HCT116 (cell line): ENCODE measurements at regions not wholly inside any gene's neighbourhood (a gene's known extent, or its start where the extent isn't known, plus 50 kb on each side); places are given as distances from the start of the nearest gene placed in this dataset.

Experiments
- ATAC-seq: fragments of 200-7000 bp; cut with Tn5 transposase; 2 replicates; pipeline ENCODE4 v1.9.1; 2020; ENCODE audit warnings: mild to moderate bottlenecking, moderate library complexity
- BruUV-seq: library from RNA; stranded (reverse); fragments of 400-500 nt; replicated peaks from 2 replicates; lab custom pipeline; 2021; lab: Mats Ljungman, UMichigan
- CTCF ChIA-PET: fragments of 300-600 bp; sonication (Branson Sonifier 250); formaldehyde crosslinking; loops from one replicate; lab custom pipeline; 2021; ENCODE audit warnings: antibody characterized with exemption; lab: Charles Lee
- POLR2A ChIA-PET: fragments of 300-600, 350-600 bp; sonication (Branson Sonifier 250); formaldehyde crosslinking; loops from one replicate; lab custom pipeline; 2021; ENCODE audit warnings: antibody characterized with exemption; lab: Charles Lee
- RAD21 ChIA-PET, 2 experiments: fragments of 300-600 bp; sonication (Branson Sonifier 250); formaldehyde crosslinking; loops; one replicate each; lab custom pipeline; 2023; ENCODE audit warnings: low total read pairs in 2 of 2; ENCODE audit not compliant: uncharacterized antibody in 2 of 2, unreplicated experiment in 2 of 2, low non-redundant PET in 1 of 2; lab: Charles Lee
- DNase-seq: peaks from one replicate; pipeline ENCODE4 v3.0.0-alpha.2; 2010; ENCODE audit warnings: low read depth, low spot score
- H2AFZ ChIP-seq: fragments of 200-600 bp; shearing (Covaris generic), sonication (generic); 2 replicates; pipeline ENCODE4 v1.6.1; 2017; ENCODE audit warnings: low read depth, mixed run types, mixed read lengths, antibody characterized with exemption, low read length; ENCODE audit not compliant: poor library complexity, severe bottlenecking
- H3K27ac ChIP-seq: 2 replicates; pipeline ENCODE4 v1.5.1; 2012; ENCODE audit warnings: low read depth, low read length
- H3K27me3 ChIP-seq: fragments of 200-600 bp; sonication (generic); 2 replicates; pipeline ENCODE4 v1.6.1; 2016; ENCODE audit warnings: mixed run types, low read length, mixed read lengths; ENCODE audit not compliant: insufficient read depth
- H3K36me3 ChIP-seq, 2 experiments: fragments of 200-500 bp in 1 of 2; fragments of 200-600 bp in 1 of 2; sonication (Bioruptor generic) in 1 of 2; sonication (generic) in 1 of 2; 2 replicates each; pipeline versions ENCODE4 v1.5.1 to v1.6.1; 2014 to 2016; ENCODE audit warnings: low read length in 2 of 2, inconsistent platforms in 1 of 2, mixed read lengths in 1 of 2, mixed run types in 1 of 2; ENCODE audit not compliant: insufficient read depth in 2 of 2, control insufficient read depth in 1 of 2
- H3K4me1 ChIP-seq, 2 experiments: fragments of 200-600 bp in 1 of 2; sonication (generic) in 1 of 2; 2 replicates each; pipeline versions ENCODE4 v1.5.1 to v1.6.1; 2012 to 2017; ENCODE audit warnings: low read length in 2 of 2, inconsistent platforms in 1 of 2, mild to moderate bottlenecking in 1 of 2, mixed read lengths in 1 of 2, mixed run types in 1 of 2, moderate library complexity in 1 of 2; ENCODE audit not compliant: insufficient read depth in 2 of 2, control insufficient read depth in 1 of 2
- H3K4me2 ChIP-seq: fragments of 200-600 bp; sonication (generic); 2 replicates; pipeline ENCODE4 v1.6.1; 2017; ENCODE audit warnings: mixed run types, low read length, mixed read lengths
- H3K4me3 ChIP-seq, 2 experiments: fragments of 200-600 bp in 1 of 2; sonication (generic) in 1 of 2; replicated peaks in 1 of 2; 2 replicates each; pipeline ENCODE4 v1.5.1; 2011 to 2016; ENCODE audit warnings: low read length in 2 of 2, control low read depth in 1 of 2, low read depth in 1 of 2, mild to moderate bottlenecking in 1 of 2, mixed read lengths in 1 of 2, mixed run types in 1 of 2
- H3K79me2 ChIP-seq: fragments of 200-600 bp; sonication (generic); 2 replicates; pipeline ENCODE4 v1.6.1; 2017; ENCODE audit warnings: mild to moderate bottlenecking, mixed run types, low read length, moderate library complexity, mixed read lengths; ENCODE audit not compliant: insufficient read depth
- H3K9ac ChIP-seq: fragments of 200-600 bp; sonication (generic); 2 replicates; pipeline ENCODE4 v1.6.1; 2016; ENCODE audit warnings: low read length, mixed read lengths
- H3K9me2 ChIP-seq: fragments of 200-600 bp; sonication (generic), shearing (Covaris generic); 2 replicates; pipeline ENCODE4 v1.6.1; 2017; ENCODE audit warnings: mixed run types, mild to moderate bottlenecking, moderate library complexity; ENCODE audit not compliant: insufficient read depth
- H3K9me3 ChIP-seq, 2 experiments: fragments of 200-500 bp in 1 of 2; fragments of 200-600 bp in 1 of 2; sonication (Bioruptor generic) in 1 of 2; sonication (generic) in 1 of 2; 2 replicates each; pipeline ENCODE4 v1.6.1; 2014 to 2017; ENCODE audit warnings: low read length in 2 of 2, mixed read lengths in 2 of 2, inconsistent platforms in 1 of 2, low read depth in 1 of 2, mild to moderate bottlenecking in 1 of 2, mixed run types in 1 of 2, moderate library complexity in 1 of 2; ENCODE audit not compliant: control insufficient read depth in 1 of 2, insufficient read depth in 1 of 2
- H4K20me1 ChIP-seq: fragments of 200-600 bp; sonication (generic), shearing (Covaris generic); 2 replicates; pipeline ENCODE4 v1.6.1; 2017; ENCODE audit warnings: mixed run types, mild to moderate bottlenecking, moderate library complexity; ENCODE audit not compliant: insufficient read depth
- CBX3 ChIP-seq: IDR thresholded peaks from 2 replicates; pipeline ENCODE4 v1.6.1; 2012; ENCODE audit warnings: low read depth
- EGR1 ChIP-seq: IDR thresholded peaks from 2 replicates; pipeline ENCODE4 v1.6.1; 2012; ENCODE audit warnings: low read depth
- ELF1 ChIP-seq: IDR thresholded peaks from 2 replicates; pipeline ENCODE4 v1.6.1; 2012; ENCODE audit warnings: low read depth, borderline replicate concordance
- FOSL1 ChIP-seq: IDR thresholded peaks from 2 replicates; pipeline ENCODE4 v1.6.1; 2012; ENCODE audit warnings: low read depth
- JUND ChIP-seq: IDR thresholded peaks from 2 replicates; pipeline ENCODE4 v1.6.1; 2012
- POLR2A ChIP-seq: IDR thresholded peaks from 2 replicates; pipeline ENCODE4 v1.7.0; 2011; ENCODE audit warnings: borderline replicate concordance; ENCODE audit not compliant: insufficient read depth, insufficient read length; ENCODE audit errors: extremely low read depth
- POLR2AphosphoS5 ChIP-seq: IDR thresholded peaks from 2 replicates; pipeline ENCODE4 v1.6.1; 2011; ENCODE audit warnings: mild to moderate bottlenecking, low read depth, low read length, moderate library complexity
- RAD21 ChIP-seq: IDR thresholded peaks from 2 replicates; pipeline ENCODE4 v1.6.1; 2012; ENCODE audit warnings: low read depth, mild to moderate bottlenecking
- SIN3A ChIP-seq: IDR thresholded peaks from 2 replicates; pipeline ENCODE4 v1.6.1; 2012; ENCODE audit warnings: low read depth
- SP1 ChIP-seq: IDR thresholded peaks from 2 replicates; pipeline ENCODE4 v1.6.1; 2012; ENCODE audit warnings: low read depth
- SRF ChIP-seq: IDR thresholded peaks from 2 replicates; pipeline ENCODE4 v1.6.1; 2012; ENCODE audit warnings: low read depth
- YY1 ChIP-seq: IDR thresholded peaks from 2 replicates; pipeline ENCODE4 v1.6.1; 2011; ENCODE audit warnings: low read length, low read depth, moderate library complexity, mild to moderate bottlenecking; ENCODE audit not compliant: insufficient replicate concordance; ENCODE audit errors: extremely low read depth
- ZFX ChIP-seq: fragments of 450-650 bp; IDR thresholded peaks from 2 replicates; pipeline ENCODE4 v1.6.1; 2017
- ZNF274 ChIP-seq: fragments of 200-500 bp; sonication (Bioruptor generic); IDR thresholded peaks from 2 replicates; pipeline ENCODE4 v1.6.1; 2014; ENCODE audit warnings: mild to moderate bottlenecking, low read depth, low read length, inconsistent platforms
- intact Hi-C: fragments of 100-400 bp; cut with micrococcal nuclease; formaldehyde crosslinking; loops from 2 replicates; pipeline ENCODE4 v1.10.0; 2022
- TF ChIP-seq, protein P1 (sequence below): IDR thresholded peaks from 2 replicates; pipeline ENCODE4 v1.6.1; 2012; ENCODE audit warnings: low read depth
- TF ChIP-seq, protein P2 (sequence below): IDR thresholded peaks from 2 replicates; pipeline ENCODE4 v1.6.1; 2012

DNA sequence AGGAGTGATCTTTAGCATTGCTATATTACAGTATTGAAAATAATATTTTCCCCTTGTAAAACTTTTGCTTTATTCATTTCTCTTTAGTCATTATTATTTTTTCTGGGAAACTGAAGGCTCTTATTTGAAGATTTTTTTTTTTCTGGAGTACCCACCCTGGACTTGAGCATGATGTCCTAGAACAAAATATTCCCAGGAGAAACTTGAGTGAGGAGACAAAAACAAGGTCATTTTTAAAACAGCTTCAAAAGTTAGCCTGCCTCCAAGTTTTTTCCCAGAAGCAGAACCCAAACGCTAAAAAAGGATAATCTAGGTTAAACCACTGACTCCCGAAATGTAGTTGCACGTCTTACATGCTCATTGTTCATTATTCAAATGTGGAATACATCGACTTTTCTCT, 160.2 kb upstream of the KCTD3 start:
- intact Hi-C loops = no loop called here
- Histone ChIP-seq H3K4me1 (no peaks in the 10 kb centered on the region), H3K9me3 (no peaks in the 10 kb centered on the region), H3K4me3 (no peak overlapping the region), H3K9me2 (no peaks in the 10 kb centered on the region), H3K9ac (no peak overlapping the region), H3K79me2 (no peaks in the 10 kb centered on the region), H3K36me3 (no peaks in the 10 kb centered on the region), H4K20me1 (no peaks in the 10 kb centered on the region), H3K27ac (no peak overlapping the region), H3K4me2 (no peak overlapping the region), H3K27me3 (no peaks in the 10 kb centered on the region), H2AFZ (no peak overlapping the region)
- TF ChIP-seq SP1 = no peak
- TF ChIP-seq CBX3 = no peak
- no peak for TF ChIP-seq SRF
- no peak for TF ChIP-seq YY1
- TF ChIP-seq ELF1 = no peak
- no peak for TF ChIP-seq RAD21
- no peak for TF ChIP-seq FOSL1
- no peak for TF ChIP-seq ZFX
- TF ChIP-seq POLR2AphosphoS5 = no peak
- TF ChIP-seq EGR1 = no peak
- TF ChIP-seq POLR2A = no peak
- no peak for TF ChIP-seq JUND
- no peak for TF ChIP-seq SIN3A
- TF ChIP-seq, protein P1, sequence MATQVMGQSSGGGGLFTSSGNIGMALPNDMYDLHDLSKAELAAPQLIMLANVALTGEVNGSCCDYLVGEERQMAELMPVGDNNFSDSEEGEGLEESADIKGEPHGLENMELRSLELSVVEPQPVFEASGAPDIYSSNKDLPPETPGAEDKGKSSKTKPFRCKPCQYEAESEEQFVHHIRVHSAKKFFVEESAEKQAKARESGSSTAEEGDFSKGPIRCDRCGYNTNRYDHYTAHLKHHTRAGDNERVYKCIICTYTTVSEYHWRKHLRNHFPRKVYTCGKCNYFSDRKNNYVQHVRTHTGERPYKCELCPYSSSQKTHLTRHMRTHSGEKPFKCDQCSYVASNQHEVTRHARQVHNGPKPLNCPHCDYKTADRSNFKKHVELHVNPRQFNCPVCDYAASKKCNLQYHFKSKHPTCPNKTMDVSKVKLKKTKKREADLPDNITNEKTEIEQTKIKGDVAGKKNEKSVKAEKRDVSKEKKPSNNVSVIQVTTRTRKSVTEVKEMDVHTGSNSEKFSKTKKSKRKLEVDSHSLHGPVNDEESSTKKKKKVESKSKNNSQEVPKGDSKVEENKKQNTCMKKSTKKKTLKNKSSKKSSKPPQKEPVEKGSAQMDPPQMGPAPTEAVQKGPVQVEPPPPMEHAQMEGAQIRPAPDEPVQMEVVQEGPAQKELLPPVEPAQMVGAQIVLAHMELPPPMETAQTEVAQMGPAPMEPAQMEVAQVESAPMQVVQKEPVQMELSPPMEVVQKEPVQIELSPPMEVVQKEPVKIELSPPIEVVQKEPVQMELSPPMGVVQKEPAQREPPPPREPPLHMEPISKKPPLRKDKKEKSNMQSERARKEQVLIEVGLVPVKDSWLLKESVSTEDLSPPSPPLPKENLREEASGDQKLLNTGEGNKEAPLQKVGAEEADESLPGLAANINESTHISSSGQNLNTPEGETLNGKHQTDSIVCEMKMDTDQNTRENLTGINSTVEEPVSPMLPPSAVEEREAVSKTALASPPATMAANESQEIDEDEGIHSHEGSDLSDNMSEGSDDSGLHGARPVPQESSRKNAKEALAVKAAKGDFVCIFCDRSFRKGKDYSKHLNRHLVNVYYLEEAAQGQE = no peak
- TF ChIP-seq, protein P2, sequence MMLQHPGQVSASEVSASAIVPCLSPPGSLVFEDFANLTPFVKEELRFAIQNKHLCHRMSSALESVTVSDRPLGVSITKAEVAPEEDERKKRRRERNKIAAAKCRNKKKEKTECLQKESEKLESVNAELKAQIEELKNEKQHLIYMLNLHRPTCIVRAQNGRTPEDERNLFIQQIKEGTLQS = no peak
- TF ChIP-seq ZNF274 = no peak
- CTCF ChIA-PET = no interaction called here
- no TSS peak for BruUV-seq
- POLR2A ChIA-PET = no interaction called here
- RAD21 ChIA-PET = no interaction called here
- DNase-seq (no peak), ATAC-seq (no peak)
